Tibial nerve (tissue), 3 donors: ENCODE measurements at regions not wholly inside any gene's neighbourhood (a gene's known extent, or its start where the extent isn't known, plus 50 kb on each side); places are given as distances from the start of the nearest gene placed in this dataset.

Experiments used
- POLR2A ChIP-seq, 2 donors: fragments of 450-650 bp; IDR thresholded peaks; one replicate each; pipeline ENCODE4 v1.6.1; 2017; ENCODE audit warnings: antibody characterized with exemption in 2 of 2, mild to moderate bottlenecking in 2 of 2, moderate library complexity in 2 of 2
- TF ChIP-seq, protein P1 (sequence below), 5 experiments: fragments of 200-600 bp in 3 of 5; fragments of 450-650 bp in 2 of 5; sonication (generic) in 3 of 5; IDR thresholded peaks; one replicate each; pipeline ENCODE4 v1.5.1; 2016 to 2019; ENCODE audit warnings: antibody characterized with exemption in 5 of 5, mild to moderate bottlenecking in 3 of 5, moderate library complexity in 2 of 5

DNA sequence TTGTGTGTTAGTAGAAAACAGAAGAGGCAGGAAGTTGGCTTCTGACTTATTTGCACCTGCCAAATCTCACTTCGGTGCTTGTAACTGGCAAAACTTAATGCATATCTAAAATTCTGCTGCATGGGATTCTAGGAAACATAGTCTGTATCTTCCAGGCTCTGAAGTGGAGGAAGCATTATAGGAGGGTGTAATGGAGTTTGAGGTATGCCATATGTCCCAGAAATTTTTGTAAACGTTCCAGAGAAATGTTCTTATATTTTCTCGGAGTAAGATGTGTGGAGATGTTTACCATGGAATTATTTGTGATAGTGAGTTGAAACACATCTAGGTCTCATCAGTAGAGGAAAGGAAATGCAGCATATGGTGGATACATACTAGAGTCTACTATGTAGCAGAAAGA lies 1329.0 kb upstream of the NUDT12 start:
- no peak for TF ChIP-seq POLR2A (IDR thresholded peaks at IDR 0.05)
- TF ChIP-seq, protein P1, sequence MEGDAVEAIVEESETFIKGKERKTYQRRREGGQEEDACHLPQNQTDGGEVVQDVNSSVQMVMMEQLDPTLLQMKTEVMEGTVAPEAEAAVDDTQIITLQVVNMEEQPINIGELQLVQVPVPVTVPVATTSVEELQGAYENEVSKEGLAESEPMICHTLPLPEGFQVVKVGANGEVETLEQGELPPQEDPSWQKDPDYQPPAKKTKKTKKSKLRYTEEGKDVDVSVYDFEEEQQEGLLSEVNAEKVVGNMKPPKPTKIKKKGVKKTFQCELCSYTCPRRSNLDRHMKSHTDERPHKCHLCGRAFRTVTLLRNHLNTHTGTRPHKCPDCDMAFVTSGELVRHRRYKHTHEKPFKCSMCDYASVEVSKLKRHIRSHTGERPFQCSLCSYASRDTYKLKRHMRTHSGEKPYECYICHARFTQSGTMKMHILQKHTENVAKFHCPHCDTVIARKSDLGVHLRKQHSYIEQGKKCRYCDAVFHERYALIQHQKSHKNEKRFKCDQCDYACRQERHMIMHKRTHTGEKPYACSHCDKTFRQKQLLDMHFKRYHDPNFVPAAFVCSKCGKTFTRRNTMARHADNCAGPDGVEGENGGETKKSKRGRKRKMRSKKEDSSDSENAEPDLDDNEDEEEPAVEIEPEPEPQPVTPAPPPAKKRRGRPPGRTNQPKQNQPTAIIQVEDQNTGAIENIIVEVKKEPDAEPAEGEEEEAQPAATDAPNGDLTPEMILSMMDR (IDR thresholded peaks at IDR 0.05) = no peak
